GM18505 (cell line): ENCODE measurements at regions not wholly inside any gene's neighbourhood (a gene's known extent, or its start where the extent isn't known, plus 50 kb on each side); places are given as distances from the start of the nearest gene placed in this dataset.
"Not testable (repeated sequence)": the region's sequence is repeated elsewhere in the genome, so short reads cannot be mapped to it uniquely, and the experiment has no call there.

Source experiments
- ATAC-seq: cut with Tn5 transposase; IDR thresholded peaks from one replicate; pipeline ENCODE4 v1.9.1; 2021; ENCODE audit not compliant: unreplicated experiment
- POLR2A ChIP-seq: IDR thresholded peaks from 4 replicates; pipeline ENCODE4 v1.6.1; 2011; ENCODE audit warnings: borderline replicate concordance; ENCODE audit not compliant: insufficient read depth, insufficient read length; ENCODE audit errors: extremely low read depth

DNA sequence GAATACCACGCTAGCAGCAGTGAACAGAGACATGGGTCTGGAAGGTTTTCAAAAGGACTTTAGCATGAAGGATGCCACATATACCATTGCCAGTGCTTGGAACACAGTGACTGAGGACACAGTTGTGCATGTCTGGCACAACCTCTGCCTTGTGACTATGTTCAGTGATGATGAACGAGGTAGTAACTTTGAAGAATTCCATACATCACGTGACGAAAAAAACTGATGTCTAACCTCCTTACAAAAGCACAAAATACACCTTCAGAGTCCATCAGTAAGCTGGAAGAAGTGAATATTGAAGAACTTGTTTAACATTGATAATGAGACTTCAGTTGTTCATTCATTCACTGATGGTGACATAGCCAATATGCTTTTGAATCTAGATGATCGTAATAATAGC lies 594.8 kb upstream of the GRM7 start:
- no peak for ATAC-seq
- TF ChIP-seq POLR2A, result no peak

DNA sequence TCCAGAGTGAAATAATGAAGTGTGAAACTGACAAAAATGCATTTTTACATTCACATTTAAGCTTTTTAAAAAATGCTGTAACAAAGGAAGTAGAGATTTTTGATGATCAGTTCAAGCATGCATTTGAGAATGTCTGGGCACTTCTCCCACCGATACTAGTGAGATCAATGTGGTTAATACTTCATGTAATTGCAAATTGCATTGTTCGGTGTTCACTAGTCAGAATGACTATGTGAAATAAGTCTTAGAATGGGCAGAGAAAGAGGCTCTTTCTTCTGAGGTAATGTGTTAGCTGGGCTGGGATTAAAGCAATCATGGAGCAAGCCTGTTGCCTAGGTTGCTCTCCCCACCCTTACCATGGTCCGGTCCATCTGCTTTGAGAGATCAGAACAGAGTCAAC lies 587.0 kb upstream of the GRM7 start:
- no peak for ATAC-seq
- no peak for TF ChIP-seq POLR2A

DNA sequence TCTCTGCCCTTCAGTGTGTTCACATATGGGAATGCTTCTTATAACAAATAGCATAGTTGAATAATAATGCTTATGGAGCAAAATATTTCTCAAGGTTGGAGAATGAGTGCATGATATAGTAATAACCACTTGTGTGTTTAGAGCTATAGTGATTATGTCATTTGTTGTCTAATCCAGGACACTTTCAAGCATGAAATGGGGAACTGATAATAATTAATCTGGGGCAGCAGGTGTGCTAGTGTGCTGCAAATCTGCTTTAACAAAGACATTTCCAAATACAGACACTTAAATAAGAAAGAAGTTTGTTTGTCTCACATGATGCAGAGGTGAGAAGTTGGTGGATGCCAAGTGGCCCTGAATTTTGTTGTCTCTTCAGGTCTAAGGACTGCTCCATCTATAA lies 579.3 kb upstream of the GRM7 start:
- TF ChIP-seq POLR2A, result no peak
- no peak for ATAC-seq

DNA sequence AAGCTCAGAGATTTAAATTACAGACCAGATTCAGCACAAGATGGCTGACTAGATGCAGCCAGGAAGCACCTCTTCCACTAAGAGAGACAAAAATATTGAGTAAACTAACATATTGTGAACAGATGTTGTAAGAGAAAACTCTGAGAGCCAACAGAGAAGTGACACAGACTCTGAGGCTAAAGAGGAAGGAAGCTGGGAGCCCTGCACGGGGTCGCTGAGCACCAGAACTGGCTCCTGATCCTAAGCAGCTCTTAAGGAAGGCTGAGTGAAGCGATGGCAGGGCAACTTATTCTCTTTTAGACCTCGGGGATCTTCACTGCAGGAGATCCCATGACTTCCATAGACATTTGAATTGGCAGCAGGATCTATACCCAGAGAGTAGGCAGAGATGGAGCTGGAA lies 578.0 kb upstream of the GRM7 start:
- ATAC-seq, result no peak
- TF ChIP-seq POLR2A, result no peak

DNA sequence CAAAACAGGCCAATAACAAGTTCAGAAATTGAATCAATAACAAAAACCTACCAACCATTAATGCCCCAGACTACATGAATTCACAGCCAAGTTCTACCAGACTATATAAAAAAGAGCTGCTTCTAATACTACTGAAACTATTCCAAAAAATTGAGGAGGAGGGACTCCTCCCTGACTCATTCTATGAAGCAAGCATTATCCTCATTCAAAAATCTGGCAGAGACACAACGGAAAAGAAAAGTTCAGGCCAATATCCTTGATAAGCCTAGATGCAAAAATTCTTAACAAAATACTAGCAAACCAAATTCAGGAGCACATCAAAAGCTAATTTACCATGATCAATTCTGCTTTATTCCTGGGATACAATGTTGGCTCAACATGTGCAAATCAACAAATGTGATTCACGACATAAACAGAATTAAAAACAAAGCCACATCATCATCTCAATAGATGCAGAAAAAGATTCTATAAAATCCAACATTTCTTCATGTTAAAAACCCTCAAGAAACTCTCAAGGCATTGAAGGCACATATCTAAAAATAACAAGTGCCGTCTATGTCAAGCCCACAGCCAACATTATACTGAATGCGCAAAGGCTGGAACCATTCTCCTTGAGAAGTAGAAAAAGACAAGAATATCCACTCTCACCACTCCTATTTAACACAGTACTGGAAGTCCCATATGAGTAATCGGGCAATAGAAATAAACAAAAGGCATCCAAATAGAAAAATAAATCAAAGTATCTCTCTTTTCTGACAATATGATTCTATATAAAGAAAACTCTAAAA lies 573.6 kb upstream of the GRM7 start:
- ATAC-seq, result no peak
- no peak for TF ChIP-seq POLR2A

DNA sequence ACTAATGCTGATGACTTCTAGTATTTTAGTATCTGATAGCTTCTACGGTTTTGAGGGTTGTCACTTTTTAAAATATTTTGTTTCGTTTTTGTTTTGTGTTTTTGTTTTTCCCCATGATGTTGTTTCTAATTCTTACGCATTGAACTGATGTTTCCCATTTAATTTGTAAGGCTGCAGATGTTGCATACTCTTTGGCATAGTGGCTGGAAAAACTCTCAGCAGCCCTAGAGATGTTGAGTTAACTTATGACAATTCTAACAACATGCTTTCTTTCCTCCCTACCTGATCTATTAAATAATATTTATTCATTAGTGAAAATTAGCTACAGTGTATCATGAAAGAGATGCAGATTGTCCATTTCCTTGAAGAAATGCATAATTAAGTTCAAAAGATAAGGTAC lies 559.3 kb upstream of the GRM7 start:
- no peak for ATAC-seq
- no peak for TF ChIP-seq POLR2A

DNA sequence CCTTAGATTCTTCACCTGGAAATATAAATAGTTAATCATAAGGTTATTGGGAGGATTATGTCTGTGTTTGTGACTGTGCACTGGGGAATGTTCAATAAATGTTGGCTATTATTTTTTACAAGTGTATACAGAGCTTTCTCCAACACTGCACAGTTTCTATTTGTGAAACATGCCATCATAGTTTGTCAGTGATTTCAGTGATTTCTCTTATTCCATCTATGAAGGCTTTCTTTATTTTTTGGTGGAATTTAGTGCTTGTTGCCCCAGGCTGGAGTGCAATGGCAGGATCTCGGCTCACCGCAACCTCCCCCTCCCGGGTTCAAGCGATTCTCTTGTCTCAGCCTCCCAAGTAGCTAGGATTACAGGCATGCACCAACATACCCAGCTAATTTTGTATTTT lies 545.0 kb upstream of the GRM7 start:
- TF ChIP-seq POLR2A, result no peak
- no peak for ATAC-seq

DNA sequence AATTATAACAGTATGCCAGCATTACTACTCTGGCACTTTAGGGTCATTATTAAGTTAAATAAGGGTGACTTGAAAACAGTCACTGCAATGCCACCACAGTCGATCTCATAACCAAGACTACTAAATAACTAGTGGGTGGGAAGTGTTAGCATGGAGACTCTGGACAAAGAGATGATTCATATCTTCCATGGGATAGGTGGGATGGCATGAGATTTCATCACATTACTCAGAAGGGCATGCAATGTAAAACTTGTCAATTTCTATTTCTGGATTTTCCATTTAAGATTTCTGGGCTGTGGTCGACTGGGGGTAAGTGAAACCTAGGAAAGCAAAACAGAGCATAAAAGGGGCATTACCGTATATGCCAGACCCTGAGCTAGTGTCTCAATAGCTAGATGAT lies 538.9 kb upstream of the GRM7 start:
- TF ChIP-seq POLR2A, result no peak
- ATAC-seq, result no peak

DNA sequence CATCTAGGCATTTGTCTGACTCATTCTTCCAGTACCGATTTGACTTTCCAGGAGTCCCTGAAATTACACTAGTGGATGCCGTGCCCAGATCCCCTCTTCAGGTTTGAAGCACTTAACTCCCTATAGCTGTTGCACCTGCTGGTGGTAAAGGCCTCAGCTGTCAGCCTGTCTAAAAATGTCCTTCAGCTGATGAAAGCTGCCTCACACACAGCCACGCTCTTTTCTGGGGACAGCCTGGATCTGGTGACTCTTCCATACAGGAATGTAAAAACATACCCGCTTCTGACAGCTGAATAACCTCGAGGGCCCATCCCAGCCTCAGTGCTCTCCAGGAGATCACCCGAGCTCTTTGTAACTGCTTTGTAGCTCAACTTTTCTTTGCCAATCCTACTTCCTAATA lies 534.1 kb upstream of the GRM7 start:
- no peak for TF ChIP-seq POLR2A
- no peak for ATAC-seq

DNA sequence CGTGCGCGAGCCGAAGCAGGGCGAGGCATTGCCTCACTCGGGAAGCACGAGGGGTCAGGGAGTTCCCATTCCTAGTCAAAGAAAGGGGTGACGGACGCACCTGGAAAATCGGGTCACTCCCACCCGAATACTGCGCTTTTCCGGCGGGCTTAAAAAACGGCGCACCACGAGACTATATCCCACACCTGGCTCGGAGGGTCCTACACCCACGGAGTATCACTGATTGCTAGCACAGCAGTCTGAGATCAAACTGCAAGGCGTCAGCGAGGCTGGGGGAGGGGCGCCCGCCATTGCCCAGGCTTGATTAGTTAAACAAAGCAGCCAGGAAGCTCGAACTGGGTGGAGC lies 520.0 kb upstream of the GRM7 start:
- not testable (repeated sequence) for ATAC-seq

DNA sequence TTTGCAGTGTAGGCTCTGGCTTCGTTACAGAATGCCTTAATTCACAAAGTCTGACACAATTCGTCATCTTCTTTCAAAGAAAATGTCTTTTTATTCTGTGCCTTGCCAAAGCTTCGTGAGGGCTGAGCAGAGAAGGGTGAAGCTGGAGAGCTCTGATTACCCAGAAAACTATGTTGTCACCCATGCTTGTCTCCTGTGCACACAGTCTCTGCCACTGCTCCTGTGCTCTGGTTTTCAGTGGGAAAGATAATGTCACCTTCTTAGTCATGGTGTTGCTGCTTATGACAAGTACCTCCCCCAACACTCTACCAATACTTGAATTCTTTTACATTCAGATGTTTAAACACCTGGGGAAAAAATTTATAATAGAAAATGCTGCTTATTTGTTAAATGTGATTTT lies 509.2 kb upstream of the GRM7 start:
- no peak for ATAC-seq
- no peak for TF ChIP-seq POLR2A

DNA sequence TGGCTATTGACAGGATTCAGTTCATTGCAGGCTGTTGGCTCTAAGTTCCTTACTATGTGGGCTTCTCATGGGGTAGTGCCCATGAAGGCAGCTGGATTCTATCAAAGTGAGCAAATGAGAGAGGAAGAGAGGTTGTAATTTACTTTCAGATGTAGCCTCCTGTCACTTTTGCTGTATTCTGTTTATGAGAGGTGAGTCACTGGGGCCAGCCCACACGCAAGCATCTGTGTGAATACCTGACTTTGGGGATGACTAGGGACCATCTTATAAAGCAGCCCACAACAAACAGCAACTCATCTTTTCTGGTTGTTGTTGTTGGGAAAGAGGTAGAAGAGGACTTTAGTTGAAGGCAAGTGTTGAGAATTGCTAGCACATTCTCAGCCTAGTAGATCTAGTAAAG lies 506.3 kb upstream of the GRM7 start:
- TF ChIP-seq POLR2A, result no peak
- no peak for ATAC-seq

DNA sequence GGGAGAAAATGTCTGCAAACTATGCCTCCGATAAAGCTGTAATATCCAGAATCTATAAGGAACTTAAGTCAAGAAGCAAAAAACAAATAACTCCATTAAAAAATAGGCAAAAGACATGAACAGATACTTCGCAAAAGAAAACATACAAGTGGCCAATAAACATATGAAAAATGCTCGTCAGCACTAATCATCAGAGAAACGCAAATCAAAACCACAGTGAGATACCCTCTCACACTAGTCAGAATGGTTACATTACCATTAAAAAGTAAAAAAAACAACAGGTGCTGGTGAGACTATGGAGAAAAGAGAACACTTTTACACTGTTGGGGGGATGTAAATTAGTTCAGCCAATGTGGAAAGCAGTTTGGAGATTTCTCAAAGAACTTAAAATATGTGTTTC lies 498.5 kb upstream of the GRM7 start:
- TF ChIP-seq POLR2A, result no peak
- ATAC-seq, result no peak

DNA sequence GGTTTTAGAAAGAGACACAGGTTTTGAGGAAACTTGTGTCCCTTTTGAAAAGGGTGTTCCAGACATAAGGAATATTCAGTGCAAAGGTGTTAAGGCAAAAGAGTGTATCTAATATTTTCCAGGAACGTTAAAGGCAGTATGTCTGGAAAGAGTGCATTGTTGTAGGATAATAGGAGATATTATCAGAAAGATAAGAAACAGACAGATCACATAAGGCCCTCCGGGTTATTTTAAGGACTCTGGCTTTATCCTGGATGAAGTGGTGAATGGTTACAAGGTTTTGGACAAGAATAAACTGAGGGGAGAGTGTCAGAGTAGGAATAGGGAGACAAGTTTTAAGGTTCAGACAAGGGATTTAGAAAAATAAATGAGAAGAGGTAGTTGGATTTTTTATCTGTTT lies 493.7 kb upstream of the GRM7 start:
- ATAC-seq, result no peak
- no peak for TF ChIP-seq POLR2A

DNA sequence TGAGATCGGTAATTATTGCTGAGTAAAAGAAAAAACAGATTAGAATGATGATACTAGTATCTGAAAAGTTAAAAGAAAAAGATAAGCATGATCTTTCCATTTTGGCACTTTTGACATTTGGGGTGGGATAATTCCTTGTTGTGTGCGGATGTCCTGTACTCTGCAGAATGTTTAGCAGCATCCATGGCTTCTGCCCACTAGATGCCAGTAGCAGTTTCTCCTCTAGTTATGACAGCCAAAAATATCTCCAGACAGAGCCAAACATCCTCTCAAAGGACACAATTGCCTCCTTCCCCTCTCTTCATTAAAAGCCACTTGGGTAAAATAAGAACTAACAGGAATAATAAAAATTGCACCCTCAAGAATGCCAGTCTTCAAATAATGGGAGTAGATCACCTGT lies 468.8 kb upstream of the GRM7 start:
- no peak for ATAC-seq
- TF ChIP-seq POLR2A, result no peak
